CD4-positive, alpha-beta T cell treated with Interferon alpha-2 for 1 hour (primary cell): ENCODE measurements at regions not wholly inside any gene's neighbourhood (a gene's known extent, or its start where the extent isn't known, plus 50 kb on each side); places are given as distances from the start of the nearest gene placed in this dataset.

Experiments used
- DNase-seq, 2 donors: peaks; one replicate each; pipeline ENCODE4 v3.0.0-alpha.2; 2020 to 2022

DNA sequence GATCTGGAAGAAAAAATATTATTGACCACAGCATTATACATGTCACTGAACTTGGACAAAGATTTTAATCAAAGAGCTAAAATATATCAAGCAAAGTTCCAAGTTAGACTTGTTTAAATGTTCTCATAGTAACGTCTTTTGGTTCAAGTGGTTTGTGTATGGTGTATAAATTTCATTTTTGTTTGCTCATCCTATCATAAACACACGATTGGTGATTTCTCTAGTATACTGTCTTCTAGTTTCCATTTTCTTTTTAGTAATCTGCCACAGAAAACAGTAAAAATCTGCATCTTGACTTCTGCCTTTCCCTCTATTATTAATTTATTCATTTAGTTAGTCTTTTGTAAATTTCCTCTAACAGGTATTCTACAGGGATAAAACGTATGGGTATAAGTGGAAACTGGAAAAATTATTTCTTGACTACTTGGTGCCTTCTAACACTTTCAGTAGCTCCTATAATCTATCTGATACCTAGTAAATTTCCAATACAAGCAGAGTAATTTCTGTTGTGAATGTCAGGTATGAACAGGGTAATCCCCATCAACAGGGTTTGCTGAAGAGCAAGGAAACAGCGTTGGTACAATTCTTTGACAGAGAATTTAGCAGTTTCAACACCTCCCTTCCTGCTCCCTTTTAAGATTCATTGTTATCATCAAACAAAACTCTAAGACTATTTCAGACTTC is 268.0 kb downstream of the PTPRC start:
- DNase-seq = no peak

GRCh38 chr1:198907423-198907746 is 268.5 kb downstream of the PTPRC start:
- DNase-seq = peak in 1 of 2 donors; percentile 27

- DNase-seq = no peak
These were observed 270.2 kb downstream of the PTPRC start for GRCh38 chr1:198908995-198909394.

GRCh38 chr1:198909973-198910372 is 271.1 kb downstream of the PTPRC start:
- DNase-seq = no peak

DNA sequence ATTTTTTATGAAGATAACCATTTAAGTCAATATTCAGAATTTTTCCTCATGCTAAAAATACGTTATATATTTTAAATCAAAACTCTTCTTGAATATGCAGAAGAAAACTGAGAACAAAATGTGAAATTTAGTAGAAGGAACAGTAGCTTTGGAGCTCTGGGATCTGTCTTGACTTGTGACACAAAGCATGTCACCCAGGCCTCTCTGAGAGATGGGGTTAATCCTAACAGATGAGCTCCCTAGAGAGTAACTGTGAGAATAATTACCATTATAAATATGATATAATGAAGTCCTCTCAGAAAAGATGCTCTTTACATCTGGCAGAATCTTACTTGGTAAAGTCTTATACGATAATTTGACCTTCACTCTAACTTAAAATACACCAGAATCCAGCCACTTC is 272.0 kb downstream of the PTPRC start:
- no peak for DNase-seq

DNA sequence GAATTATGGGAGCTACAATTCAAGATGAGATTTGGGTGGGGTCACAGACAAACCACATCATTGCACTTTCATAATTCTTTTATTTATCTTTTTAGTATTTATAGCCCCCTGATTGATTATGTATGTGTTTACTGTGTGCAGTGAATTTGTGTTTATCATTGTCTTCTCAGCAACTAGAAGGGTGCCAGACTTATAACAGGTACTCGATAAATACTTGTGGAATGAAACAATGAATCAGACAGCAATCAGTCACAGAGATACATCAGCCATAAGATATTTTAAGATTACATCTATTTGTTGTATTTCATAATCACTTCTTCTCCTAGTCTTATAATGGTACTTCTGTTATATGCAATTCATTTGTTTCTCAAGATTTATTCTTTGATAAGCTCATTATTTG is 273.2 kb downstream of the PTPRC start:
- no peak for DNase-seq

DNA sequence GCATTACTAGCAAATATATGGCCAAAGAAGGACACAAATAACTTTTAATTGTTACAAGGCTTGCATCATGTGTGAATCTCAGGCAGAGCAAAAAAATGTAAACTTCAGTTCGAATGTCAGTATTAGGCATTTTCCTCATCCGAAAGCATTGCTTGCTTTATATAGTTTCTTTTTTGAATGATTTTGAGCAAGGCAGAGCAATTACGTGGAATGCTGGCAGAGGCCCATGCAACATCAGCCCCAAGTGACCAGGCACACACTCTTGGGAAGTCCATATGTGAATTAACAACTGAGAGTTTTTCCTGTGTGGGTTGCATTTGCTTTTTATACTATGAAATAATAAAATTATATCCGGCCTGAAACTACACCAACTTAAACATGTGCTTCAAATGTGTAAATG is 274.8 kb downstream of the PTPRC start:
- no peak for DNase-seq

DNA sequence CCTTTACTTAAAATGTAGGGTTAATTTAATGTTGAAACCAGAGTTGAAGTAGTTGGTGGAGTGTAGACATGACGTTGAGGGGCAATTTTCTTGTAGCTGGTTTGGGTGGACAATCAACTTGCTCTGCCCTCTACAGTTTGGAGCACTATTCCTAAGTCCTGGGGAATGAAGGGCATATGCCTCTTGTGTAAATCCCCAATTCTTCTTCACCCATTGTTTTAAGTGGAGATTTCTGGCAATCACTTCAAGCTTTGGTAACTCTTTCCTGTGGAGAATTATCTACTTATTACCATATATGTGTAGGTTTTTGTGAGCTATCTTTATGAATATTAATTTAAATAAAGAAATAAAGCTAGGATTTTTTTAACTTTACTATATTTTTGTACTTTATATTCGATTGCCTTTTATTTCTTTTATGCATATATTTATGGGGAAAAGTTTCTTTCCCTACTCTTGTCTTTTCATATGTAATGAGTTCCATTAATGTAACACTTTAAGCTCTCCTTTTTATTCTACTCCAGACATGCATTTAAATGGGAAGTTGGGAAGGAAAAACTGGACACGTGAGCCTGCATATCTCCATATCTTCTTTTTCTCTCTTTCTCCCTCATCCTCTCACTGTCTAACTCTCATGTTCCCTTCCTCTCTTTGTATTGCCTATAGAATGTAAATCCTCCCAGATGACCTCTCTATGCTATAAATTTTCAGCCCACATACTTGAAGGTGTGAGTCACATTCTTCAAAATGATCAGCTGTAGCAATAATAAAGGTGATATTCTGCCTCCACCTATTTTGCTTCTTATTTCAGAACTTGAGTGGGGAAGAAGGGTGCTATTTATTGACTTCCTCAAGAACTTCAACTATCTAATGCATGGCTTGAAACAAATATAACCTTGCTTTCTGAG is 276.7 kb downstream of the PTPRC start:
- DNase-seq = no peak

- DNase-seq = no peak
These were observed 278.4 kb downstream of the PTPRC start for GRCh38 chr1:198917226-198917625.

- DNase-seq = no peak
These were observed 280.1 kb downstream of the PTPRC start for GRCh38 chr1:198918920-198919319.

GRCh38 chr1:198919667-198920398 is 281.0 kb downstream of the PTPRC start:
- DNase-seq = peak in 1 of 2 donors; percentile 45

- DNase-seq = peak in 1 of 2 donors; percentile 28
These were observed 284.0 kb downstream of the PTPRC start for GRCh38 chr1:198922638-198923430.

- DNase-seq = no peak
These were observed 285.2 kb downstream of the PTPRC start for GRCh38 chr1:198923993-198924392.

DNA sequence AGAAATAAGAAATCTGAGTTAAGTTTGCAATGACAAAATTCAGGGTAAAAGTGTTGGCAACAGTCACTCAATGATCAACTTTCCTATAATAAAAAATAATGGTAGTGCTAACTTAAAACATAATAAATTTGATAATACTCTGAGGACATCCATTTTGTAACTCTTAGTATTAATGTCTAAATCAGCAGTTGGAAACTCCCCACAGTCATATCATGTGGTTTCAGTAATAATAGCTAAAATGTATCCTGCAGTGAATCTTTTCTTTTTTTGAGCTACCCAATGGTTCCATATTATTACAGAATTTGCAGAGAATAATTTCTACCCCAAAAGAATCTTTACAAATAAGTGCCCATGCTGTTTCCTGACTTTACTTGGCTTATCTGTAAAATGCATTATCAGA is 286.7 kb downstream of the PTPRC start:
- no peak for DNase-seq

DNA sequence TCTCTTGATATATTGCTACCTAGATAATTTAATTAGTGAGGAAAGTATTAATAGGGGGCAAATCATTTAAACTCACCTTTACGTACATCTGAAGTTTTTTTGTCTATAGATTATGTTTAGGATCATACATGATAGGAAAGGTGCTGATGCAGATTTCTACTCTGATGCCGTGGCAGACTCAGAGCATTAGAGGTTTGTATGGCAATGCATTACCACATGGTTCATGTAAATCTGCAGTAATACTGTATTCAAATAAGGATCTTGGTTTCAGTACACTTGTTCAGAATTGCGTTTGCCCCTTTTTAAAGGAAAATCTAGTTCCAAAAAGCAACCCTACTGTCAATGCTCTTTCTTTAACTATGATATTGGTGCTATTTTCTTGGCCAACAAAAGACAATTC is 288.3 kb downstream of the PTPRC start:
- DNase-seq = no peak

DNA sequence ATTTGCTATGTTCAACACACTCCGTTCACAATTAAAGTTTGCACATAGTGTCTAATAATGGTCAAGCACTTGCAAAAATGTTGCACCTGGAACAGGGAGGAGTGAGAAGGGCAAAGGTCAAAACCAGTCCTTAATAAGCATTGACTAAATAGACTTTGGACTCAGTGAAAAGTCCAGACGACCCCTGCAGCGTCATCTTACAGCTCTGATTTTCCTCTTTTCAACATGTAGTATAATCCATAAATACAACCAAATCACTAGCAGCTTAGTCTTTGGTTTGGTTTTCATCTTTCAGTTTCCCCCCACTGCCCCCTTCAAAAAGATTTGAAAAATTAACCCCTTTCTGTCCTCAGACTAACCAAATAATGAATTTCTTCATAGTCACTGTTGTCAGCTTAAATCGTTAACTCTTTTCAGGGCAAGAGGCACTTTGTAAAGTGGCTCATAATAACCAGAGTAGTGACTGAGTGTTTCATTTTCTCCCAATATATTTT is 290.3 kb downstream of the PTPRC start:
- no peak for DNase-seq

- peak in 1 of 2 donors; percentile 45 for DNase-seq
These were observed 291.2 kb downstream of the PTPRC start for GRCh38 chr1:198929961-198930599.

- no peak for DNase-seq
These were observed 293.6 kb downstream of the PTPRC start for GRCh38 chr1:198932351-198932991.

GRCh38 chr1:198933515-198934222 is 294.8 kb downstream of the PTPRC start:
- no peak for DNase-seq

- DNase-seq = no peak
These were observed 295.6 kb downstream of the PTPRC start for GRCh38 chr1:198934426-198934825.

DNA sequence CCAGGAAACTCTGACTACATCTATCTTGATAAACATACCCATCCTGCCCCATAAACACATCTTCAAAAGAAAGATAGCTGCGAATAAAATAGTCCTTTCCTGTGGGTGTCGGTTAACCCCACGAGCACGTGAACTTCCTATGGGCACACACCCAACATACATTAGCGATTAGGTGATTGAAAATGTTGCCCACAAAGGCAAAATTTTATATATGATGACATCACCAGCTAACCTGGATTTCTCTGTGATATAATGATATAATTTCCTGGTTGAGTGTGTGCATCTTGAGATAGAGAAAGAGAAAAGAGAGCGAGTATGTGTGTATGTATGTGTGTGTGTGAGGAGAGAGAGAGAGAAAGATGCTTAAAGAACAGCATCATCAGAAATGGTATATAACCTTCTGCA is 296.1 kb downstream of the PTPRC start:
- peak; percentile 49 to 82 for DNase-seq
